GM18907 (cell line): ENCODE measurements at regions not wholly inside any gene's neighbourhood (a gene's known extent, or its start where the extent isn't known, plus 50 kb on each side); places are given as distances from the start of the nearest gene placed in this dataset.

ENCODE experiments used
- ATAC-seq: cut with Tn5 transposase; IDR thresholded peaks from one replicate; pipeline ENCODE4 v1.9.1; 2021; ENCODE audit warnings: mild to moderate bottlenecking, moderate library complexity; ENCODE audit not compliant: unreplicated experiment

DNA sequence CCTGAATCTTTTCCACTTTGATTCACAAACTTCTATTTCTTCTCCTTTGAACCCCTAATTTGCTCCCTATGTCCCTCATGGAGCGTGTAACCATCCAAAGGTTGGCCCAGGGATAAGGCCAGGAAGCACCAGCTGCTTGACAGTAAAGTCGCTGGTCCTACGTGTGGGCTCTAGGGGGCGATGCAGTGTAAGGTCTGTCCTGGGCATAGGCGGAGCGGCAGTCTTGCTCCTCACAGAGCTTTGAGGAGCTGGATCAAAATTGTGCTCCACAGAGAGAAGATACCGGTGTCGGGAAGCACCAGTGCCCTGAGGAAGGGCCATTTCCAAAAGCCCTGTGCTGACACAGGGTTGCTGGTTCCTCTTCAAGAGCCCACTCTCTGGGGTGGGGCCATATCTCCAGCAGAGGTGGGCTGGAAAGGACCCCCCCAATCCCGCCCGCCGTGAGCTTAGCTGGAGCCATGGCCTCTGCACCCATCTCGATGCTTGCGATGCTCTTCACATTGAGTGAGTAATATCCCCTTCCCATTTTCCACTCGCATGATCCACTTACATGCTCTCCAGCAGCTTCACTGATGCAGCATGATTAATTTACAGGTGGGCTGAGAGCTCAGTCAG is 49.9 kb upstream of the OR4E1 start:
- no peak for ATAC-seq
